ENCODE measurements at regions not wholly inside any gene's neighbourhood (a gene's known extent, or its start where the extent isn't known, plus 50 kb on each side); places are given as distances from the start of the nearest gene placed in this dataset.
"Not testable (repeated sequence)": the region's sequence is repeated elsewhere in the genome, so short reads cannot be mapped to it uniquely, and the experiment has no call there.

DNA sequence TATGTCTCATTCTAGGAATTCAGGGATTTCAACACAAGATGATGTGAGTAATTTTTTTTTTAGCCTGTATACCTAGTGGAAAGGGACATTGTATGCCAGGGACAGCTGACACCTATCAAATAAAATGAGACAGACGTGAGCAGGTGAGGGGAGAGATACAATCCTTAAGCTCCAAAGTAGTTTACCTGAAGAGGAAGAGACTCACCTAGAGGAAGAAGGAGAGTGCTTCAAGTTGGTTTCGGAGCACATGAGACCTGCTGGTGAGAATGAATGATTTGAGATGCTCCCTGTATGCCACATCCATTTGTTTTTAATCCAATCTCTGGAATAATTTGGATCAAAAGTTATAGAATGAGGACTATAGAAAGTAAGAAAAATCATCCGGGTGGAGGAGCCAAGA lies 915.4 kb upstream of the FBXO33 start:
- no peak for DNase-seq

DNA sequence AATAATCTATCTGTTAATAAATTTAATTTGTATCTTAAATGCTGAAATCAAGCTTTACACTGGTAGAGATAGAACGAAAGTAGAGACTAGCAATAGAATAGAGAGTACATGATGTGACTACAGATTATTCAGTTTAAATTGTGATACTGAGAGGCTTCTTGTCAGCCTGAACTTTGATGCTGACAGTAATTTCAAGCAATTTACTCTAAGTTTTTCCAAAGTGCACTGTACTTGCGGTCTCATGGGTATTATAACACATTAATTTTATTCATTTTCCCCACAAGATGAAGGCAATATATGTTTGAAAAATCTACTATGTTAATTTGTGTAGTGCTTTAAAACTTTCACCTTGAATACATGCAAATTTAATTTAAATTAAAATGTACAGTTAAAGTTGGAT lies 914.0 kb upstream of the FBXO33 start:
- DNase-seq: no peak

DNA sequence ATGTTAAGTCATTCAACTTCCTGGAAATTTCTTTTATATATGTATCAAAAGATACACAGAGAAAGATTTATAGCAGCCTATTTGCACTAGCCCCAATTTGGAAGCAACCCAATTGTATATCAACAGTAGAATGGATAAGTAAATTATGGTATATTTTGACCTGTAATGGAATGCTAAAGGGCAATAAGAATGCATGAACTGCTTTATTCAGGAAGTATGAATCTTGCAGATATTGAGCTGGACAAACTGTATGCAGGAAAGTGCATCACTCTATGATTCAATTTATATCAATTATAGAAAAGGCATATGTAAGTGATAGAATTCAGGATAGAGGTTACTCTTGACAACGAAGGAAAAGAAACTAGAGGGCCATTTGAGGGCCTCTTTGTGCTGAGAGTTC lies 913.1 kb upstream of the FBXO33 start:
- no peak for DNase-seq

DNA sequence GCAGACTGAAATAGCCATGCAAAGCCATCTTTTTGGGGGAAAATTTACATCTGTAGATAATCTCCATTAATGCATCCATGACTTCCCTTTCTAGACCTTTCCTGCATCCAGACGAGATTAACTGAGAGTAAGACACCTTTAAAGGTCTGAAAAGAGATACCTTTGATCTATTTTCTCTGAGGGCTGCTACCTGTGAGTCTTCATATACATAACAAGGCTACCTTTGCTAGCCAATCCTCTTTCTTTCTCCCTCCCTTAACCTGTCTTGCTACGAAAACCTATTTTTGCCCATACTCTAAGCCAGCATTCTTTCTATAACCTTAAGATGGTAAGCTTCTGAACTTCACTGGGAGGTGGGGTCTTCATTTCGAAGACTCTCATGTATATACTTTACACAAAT lies 908.5 kb upstream of the FBXO33 start:
- DNase-seq: no peak

DNA sequence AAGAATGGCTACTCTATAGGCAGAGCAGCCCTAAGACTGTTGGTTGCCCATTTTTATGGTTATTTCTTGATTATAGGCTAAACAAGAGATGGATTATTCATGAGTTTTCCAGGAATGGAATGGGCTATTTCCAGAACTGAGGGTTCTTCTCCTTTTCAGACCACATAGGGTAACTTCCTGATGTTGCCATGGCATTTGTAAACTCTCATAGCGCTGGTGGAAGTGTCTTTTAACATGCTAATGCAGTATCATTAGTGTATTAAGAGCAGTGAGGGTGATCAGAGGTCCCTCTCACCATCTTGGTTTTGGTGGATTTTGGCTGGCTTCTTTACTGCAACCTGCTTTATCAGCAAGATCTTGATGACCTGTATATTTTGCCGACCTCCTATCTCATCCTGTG lies 904.6 kb upstream of the FBXO33 start:
- DNase-seq: no peak

DNA sequence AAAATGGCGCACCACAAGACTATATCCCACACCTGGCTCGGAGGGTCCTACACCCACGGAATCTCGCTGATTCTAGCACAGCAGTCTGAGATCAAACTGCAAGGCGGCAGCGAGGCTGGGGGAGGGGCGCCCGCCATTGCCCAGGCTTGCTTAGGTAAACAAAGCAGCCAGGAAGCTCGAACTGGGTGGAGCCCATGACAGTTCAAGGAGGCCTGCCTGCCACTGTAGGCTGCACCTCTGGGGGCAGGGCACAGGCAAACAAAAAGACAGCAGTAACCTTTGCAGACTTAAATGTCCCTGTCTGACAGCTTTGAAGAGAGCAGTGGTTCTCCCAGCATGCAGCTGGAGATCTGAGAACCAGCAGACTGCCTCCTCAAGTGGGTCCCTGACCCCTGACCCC lies 894.3 kb upstream of the FBXO33 start:
- not testable (repeated sequence) for DNase-seq

DNA sequence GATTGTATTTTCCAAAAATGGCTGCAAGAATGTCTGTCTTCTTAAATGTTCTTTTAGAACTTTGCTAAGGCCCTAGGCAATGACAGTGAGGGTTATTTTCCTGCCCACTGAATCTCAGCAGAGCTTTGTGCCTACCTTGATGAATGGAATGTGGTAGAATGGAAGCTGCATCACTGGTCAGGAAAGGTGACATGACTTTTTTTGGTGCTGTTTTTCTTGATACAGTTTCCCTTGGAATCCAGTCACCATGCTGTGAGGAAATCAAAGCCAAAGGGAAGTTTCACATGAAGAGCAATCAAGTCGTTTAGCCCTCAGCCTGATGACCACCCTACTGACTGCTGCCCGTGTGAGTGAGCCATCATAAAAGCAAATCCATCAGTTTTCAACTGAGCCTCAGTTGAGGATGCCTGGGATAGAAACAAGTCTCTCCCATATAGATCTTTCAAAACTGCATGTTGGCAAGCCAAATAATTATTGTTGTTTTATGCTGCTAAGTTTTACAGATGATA lies 886.0 kb upstream of the FBXO33 start:
- DNase-seq: no peak

DNA sequence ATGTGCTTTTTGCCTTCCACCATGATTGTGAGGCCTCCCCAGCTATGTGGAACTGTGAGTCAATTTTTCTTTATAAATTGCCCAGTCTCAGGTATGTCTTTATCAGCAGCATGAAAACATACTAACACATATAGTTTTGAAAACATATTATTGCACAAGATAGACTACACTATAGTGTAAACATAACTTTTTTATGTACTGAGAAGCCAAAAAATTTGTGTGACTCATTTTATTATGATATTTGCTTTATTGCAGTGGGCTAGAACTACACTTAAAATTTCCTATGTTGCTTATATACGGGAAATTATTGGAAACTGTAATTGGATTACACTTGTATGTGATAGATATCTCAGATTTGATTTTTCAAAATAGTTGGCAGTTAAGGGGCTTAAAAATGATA lies 885.5 kb upstream of the FBXO33 start:
- no peak for DNase-seq

DNA sequence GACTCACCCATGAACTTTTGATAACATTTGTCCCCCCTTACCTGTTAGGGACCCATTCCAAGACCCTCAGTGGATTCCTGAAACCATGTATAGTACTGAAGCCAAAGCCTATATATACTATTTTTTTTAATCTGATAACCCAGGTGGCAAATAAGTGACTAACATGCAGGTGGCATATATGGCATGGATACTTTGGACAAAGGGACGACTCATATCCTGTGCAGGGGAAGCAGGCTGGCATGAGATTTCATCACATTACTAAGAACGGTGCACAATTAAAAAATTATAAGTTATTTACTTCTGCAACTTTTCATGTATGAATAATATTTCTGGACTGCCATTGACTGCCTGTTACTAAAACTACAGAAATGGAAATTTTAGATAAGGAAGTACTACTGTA lies 880.1 kb upstream of the FBXO33 start:
- no peak for DNase-seq

DNA sequence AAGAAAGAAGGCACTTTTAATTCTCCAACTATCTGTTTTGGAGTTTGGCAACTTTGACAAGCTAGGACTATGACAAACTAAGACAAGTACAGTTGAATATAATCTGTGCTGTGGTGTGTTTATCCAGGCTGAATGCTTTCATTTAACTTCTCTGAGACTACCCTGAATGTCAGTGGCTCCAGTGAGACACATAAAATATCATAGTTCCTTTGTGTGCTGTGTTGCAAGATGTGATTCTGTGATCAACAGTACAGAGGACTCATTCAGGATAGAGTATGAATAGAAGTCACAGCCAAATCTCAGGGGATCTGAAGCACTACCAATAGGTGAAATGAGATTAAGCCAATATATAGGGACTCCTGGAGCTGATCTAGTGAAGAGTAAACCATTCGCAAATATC lies 876.9 kb upstream of the FBXO33 start:
- no peak for DNase-seq

DNA sequence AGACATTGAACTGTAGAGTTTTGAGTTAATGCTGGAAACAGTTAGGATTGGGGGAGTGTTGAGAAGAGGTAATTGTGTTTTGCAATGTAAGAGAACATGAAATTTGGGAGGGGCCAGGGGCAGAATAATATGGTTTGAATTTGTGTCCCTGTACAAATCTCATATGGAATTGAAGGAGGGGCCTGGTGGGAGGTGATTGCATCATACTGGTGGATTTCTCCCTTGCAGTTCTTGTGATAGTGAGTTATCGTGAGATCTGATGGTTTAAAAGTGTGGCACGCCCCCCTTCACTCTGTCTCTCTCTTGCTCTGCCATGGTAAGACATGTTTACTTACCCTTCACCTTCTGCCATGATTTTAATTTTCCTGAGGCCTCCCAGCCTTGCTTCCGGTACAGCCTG lies 876.0 kb upstream of the FBXO33 start:
- no peak for DNase-seq

DNA sequence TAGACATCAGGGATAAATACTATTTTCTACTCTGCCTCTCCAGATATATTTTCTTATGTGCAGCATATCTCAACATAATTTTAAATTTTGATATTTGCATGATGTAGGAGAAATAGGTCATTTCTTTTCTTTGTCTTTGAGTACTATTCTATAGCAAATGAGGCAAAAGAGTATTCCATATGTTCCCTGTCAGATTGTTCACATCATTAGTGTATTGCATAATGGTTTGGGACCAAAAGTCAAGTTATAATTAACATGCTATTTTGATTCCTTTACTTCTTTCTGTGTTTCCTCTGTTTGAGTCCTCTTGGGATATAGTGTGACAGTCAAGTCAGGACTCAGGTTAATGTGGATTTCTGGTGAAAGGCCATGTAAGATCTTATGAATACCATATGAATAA lies 864.6 kb upstream of the FBXO33 start:
- no peak for DNase-seq

DNA sequence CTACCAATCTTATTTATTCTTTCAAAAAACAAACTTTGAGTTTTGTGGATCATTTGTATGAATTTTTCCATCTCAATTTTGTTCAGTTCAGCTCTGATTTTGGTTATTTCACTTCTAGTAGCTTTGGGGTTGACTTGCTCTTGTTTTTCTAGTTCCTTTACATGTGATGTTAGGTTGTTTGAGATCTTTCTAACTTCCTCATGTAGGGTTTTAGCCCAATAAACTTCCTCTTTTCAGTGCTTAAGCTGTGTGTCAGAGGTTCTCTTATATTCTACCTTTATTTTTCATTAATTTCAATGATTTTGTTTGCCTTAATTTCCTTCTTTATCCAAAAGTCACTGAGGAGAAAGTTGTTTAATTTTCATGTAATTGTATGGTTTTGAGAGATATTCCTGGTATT lies 860.4 kb upstream of the FBXO33 start:
- DNase-seq: no peak

DNA sequence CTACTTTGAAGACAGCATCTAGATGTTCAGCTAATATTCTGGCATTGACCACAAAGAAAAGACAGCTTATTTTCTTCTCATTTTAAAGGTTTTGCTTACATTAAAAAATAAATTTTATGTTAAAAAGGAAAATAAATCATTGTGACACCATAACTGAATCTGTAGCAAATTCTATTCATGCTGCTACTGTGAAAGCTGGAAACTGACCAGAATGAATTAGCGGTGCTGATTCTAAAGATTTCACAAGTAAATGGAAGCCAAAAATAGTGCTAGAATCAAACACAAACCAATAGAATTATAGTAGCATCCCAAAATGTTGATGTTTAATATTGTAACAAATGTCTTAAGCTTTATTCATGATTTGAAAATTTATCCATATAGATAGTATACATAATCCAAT lies 850.0 kb upstream of the FBXO33 start:
- no peak for DNase-seq

DNA sequence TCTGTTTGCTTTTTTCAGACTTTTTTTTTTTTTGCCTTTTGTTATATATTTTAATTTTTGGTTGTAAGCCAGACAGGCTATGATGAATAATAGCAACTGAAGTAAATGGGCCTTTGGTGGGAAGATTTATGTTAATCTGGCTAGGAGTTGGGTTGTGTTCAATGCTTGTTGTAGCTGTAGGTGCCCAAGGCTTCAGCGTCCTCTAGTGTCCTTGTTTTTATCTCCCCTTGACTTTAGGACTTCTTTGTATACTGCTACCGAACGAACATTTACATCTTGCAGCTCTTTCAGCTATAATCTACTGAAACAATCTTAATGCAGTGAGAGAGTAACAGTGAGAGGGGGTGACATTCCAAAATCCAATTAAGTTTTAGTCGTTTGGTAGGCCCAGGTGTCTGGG lies 848.4 kb upstream of the FBXO33 start:
- DNase-seq: no peak

DNA sequence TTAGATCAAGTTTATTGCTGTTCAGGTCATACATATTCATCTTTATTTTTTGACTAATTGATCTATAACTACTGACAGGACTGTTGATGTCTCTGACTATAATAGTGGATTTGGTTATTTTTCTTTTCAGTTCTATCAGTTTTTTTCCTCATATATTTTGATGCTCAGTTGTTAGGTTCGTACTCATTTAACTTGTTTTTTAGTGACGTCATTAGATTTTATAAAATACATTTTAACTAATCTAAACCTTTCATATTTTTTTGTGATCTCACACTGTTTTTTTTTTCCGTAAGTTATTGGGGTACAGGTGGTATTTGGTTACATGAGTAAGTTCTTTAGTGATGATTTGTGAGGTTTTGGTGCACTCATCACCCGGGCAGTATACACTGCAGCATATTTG lies 841.2 kb upstream of the FBXO33 start:
- DNase-seq: no peak

DNA sequence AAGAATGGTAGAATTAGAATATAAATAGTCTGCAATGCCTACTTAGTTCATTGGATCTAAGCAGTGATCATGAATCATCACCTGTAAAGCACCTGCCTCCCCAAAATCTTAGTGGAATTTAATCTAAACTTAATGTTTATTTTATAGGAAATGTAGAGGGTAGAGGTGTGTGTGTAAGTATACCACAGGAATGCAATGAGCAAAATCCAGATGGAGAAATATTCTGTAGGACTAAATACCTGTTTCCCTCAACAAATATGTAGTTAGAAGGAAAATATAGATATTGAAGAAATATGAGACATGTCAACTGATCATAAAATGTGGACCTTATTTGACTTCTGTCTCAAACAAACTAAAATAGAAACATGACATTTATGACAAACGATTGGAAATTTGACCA lies 839.2 kb upstream of the FBXO33 start:
- no peak for DNase-seq

DNA sequence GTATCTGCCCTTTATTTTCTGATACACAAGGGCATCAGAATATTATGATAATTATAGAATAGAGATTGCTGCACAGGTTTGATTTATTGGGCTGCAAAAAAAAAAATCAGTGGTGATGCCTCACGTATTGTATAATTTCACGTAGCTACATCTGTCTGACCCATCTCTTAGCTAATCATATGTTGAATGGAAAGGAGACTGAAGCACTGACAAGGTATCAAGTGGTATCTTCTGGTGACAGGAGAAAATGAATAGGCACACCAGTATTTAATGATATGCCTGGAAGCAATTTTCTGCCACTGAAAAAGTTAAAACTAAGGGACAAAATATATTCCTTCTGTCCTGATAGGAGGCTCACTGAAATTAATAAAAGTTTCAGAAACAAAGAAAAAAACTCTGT lies 837.2 kb upstream of the FBXO33 start:
- DNase-seq: no peak

DNA sequence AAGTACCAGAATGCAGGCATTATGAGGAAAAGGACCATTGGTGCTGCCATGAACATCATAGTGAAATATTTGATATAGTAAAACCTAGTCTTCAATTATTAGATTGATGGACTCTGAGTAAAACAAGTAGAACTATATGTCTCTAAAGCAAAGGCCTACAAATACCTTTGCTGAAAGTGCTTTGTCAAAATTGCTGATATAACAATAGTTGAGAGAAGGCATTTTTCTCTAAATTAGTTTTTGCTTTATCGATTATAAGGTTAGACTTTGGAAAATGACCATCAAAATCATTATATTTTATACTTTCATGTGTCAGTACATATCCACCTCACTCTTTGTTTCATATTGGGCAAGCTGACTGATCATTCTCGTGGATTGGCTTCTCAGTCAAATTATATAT lies 836.0 kb upstream of the FBXO33 start:
- DNase-seq: no peak

DNA sequence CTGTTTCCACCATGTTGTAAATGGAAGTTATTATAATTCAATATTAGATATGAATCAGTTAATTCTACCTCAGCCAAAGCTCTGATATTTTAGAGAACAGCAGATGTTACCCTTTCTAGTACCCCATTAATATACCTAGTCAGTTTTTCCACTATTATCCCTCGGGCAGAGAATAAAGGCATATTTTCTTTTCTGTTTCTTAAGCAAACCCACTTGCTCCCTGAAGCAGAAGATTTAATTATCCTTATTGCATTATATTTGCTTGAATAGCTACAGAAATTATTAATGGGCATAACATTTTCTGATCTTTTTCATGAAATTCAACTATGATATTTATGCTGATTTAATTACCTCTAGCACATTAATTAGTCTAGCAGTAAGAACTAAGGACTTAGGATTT lies 832.9 kb upstream of the FBXO33 start:
- DNase-seq: no peak

DNA sequence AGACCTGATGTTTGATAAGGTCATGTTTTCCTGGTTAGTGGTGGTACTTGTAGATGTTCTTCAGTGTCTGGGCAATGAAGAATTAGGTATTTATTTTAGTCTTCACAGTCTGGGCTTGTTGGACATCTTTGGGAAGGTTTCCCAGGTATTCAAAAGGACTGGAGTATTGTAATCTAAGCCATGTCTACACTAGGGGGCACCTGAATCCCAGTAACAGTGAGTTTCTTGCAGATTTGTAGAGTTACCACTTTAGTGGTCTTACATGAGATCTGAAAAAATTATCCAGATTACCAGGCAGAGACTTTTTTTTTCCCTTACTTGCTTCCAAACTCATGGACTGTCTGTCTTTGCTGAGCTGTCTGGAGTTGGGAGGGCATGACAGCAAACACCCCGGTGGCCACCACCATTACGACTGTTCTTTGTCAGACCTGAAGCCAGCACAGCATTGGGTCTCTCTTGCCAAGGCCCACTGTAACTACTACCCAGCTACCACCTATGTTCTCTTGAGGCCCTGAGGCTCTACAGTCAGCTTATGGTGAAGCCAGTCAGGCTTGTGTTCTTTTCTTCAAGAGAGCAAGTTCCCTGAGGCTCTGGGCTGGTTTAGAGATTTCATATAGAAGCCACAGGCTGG lies 820.7 kb upstream of the FBXO33 start:
- DNase-seq: no peak

DNA sequence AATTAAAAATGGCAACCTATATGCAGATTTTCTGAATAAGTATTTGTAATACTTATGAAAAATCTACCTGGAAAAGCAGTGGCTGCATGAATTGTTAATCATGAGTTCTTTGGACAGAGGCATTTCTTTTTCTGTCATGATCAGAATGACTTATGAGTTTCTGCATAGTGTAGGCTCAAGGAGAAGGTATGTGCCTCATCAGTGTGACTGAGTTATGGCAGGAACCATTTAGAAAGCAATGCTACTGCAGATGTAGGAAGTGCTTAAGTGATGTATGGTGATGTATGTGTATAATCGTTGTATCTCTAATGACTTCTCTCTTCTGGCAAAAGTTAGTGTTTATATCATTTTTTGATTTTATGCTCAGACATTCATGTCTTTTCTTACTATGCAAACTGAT lies 816.4 kb upstream of the FBXO33 start:
- no peak for DNase-seq

DNA sequence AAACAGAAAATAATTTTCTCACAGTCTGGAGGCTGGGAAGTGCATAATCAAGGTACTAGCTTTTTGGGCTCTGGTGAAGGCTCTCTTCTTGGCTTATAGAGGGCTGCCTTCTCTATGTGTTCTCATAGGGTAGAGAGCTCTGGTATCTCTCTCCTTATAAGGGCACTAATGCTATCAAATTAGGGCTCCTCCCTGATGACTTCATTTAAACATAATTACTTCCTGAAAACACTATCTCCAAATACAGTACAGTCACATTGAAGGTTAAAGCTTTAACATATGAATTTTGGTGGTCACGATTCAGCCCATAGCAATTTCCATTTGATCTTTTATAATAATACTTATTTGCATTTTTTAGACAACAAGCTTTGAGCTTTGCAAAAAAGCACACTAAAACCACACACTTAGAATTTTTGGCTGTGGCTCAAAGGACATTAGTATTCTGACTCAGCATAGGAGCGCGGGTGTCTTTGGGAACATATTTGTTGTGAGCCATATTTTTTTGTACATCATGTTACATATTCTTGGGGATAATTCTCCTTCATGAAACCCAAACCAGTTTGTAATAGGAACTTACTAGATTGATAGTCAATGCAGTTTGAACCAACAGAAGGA lies 808.1 kb upstream of the FBXO33 start:
- no peak for DNase-seq

DNA sequence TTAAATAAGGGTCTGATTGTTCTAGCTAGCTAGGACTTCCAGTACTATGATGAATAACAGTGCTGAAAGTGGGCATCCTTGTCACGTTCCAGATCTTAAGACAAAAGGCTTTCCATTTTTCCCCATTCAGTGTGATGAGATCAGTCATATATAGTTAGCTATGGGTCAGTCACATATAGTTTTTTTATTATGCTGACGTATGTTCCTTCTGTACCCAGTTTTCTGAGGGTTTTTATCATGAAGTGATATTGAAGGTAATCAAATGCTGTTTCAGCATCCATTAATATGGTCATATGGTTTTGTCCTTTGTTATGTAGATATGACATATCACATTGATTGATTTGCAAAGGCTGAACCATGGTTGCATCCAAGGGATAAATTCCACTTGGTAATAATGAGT lies 800.1 kb upstream of the FBXO33 start:
- DNase-seq: no peak

DNA sequence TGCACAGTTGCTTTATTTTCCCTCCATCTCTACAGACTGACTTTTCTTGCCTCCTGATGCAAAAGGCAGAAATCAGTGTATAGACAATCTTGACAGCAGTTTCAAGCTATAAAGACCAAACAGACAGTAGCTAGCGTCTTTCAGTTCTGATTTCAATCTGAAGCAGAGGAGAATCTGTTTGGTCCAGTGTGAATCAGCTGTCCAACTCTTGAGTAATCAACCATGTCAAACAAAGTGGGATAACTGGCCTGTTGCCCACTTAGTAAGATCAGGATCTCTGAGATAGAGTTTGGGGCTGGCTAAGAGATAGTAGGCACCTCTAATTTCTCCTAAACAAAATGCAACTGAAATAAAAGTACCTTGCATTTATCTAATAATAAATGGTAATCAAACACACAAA lies 797.4 kb upstream of the FBXO33 start:
- DNase-seq: no peak
